Islet precursor cell (in vitro differentiated cells): ENCODE measurements at regions not wholly inside any gene's neighbourhood (a gene's known extent, or its start where the extent isn't known, plus 50 kb on each side); places are given as distances from the start of the nearest gene placed in this dataset.
A peak's percentile ranks its signal among the peaks of the same experiment; 100 is the strongest.

ENCODE experiments used
- DNase-seq: peaks from one replicate; pipeline ENCODE4 v3.0.0-alpha.2; 2018

GRCh38 chr20:62545901-62546525 lies 70.2 kb upstream of the GATA5 start:
- no peak for DNase-seq

GRCh38 chr20:62546606-62547005 lies 70.8 kb upstream of the GATA5 start:
- DNase-seq = no peak

- DNase-seq = no peak
Measured at GRCh38 chr20:62547364-62547763, 71.6 kb upstream of the GATA5 start.

GRCh38 chr20:62548471-62548870 lies 72.7 kb upstream of the GATA5 start:
- DNase-seq = no peak

GRCh38 chr20:62549029-62549428 lies 73.2 kb upstream of the GATA5 start:
- DNase-seq = no peak

- no peak for DNase-seq
Measured at GRCh38 chr20:62549499-62550086, 73.8 kb upstream of the GATA5 start.

- peak; percentile 69 for DNase-seq
Measured at GRCh38 chr20:62550087-62550632, 74.4 kb upstream of the GATA5 start.

GRCh38 chr20:62551407-62552323 lies 75.9 kb upstream of the GATA5 start:
- DNase-seq = no peak

GRCh38 chr20:62552613-62553012 lies 76.8 kb upstream of the GATA5 start:
- no peak for DNase-seq

- DNase-seq = no peak
Measured at GRCh38 chr20:62553136-62553837, 77.5 kb upstream of the GATA5 start.

- DNase-seq = no peak
Measured at GRCh38 chr20:62553838-62554161, 78.0 kb upstream of the GATA5 start.

GRCh38 chr20:62554214-62554897 lies 78.6 kb upstream of the GATA5 start:
- DNase-seq = no peak

- DNase-seq = no peak
Measured at GRCh38 chr20:62554898-62555641, 79.3 kb upstream of the GATA5 start.

GRCh38 chr20:62555642-62556420 lies 80.0 kb upstream of the GATA5 start:
- DNase-seq = no peak

- DNase-seq = no peak
Measured at GRCh38 chr20:62557462-62557861, 81.7 kb upstream of the GATA5 start.

GRCh38 chr20:62557999-62558408 lies 82.2 kb upstream of the GATA5 start:
- DNase-seq = no peak

GRCh38 chr20:62558779-62559178 lies 83.0 kb upstream of the GATA5 start:
- no peak for DNase-seq

- no peak for DNase-seq
Measured at GRCh38 chr20:62560162-62560561, 82.1 kb upstream of the SLCO4A1 start.

- DNase-seq = no peak
Measured at GRCh38 chr20:62561182-62561581, 81.1 kb upstream of the SLCO4A1 start.

- DNase-seq = no peak
Measured at GRCh38 chr20:62561948-62562347, 80.4 kb upstream of the SLCO4A1 start.

GRCh38 chr20:62562831-62563230 lies 79.5 kb upstream of the SLCO4A1 start:
- no peak for DNase-seq
